ENCODE measurements at regions not wholly inside any gene's neighbourhood (a gene's known extent, or its start where the extent isn't known, plus 50 kb on each side); places are given as distances from the start of the nearest gene placed in this dataset.

DNA sequence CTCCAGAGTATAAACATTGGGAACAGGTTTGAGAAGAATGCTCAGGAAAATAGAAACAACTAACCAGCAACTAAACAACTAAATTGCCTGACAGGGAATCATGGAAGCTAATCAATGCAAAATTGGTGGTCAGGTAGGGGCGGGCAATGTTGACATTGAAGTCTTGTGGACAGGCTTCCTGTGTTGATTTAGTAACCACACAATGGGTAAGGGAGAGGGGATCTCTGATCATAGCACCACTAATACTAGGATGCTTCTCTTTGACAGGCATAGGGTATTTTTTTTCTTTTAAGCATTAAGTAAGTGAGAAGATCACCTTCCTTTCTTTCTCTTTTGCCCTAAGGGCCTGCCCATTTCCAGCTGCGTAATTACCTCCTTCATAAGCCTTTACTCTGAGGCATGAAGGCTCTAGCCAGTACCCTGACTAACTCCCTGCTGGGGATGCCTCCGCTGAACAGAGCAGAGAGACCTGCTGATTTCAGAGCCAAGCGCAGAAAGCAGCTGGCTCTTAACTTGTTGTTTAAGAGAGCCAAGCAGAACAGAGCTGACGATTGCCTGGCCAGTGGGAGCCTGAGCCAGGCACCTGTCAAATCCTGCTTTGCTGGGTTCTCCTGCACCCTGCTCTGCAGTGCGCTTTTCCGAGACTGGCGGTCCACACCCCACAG is 118.7 kb downstream of the BMP2 start:
- DNase-seq (ENCODE audit: low read depth) = no peak

DNA sequence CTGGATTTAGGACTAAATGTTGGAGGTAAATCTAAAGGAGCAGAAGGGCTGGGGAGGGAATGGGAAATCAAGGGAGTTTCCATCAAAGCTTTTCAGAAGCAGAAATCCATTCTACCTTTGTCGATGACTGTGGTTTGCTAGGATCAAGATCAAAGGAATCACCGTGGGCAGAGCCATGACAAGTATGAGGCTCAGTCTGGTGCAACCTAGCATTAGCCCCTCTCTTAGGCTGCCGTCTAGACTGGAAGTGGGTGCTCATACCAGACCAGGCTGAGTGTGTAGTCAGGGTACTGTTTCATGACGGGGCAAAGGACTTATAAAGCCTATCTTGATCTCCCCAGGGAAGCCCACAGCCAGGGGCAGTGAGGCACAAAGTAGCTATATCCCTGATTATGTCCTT is 120.5 kb downstream of the BMP2 start:
- DNase-seq (ENCODE audit: low read depth) = no peak

DNA sequence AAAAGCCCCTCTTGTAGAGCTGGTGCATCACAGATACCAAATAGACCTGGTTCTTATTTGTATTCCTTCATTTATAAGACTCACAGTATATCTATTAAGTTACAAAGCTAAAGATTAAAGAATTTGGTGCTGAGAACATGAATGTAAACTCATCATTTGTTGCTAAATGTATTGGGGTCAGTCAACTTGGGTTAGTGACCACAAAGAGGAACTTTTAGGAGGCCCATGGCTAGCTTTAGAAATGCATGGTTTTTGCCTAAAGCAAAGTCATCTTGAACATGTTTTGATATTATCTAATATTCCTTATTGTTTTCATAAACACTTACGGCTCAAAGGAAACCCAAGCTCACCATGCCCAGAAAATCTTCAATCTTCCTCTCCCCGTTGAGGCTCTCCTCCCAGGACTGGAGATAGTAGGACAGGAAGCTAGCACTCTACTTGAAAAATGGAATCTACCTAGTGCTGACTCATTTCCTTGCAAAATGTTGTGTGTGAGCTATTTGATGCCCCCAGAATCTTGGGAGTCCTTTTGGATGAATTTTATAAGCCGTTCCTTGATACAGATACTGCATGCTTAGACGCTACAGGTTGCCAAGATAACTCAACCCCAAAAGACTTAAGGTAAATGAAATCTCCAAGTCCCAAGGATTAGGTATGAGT is 121.4 kb downstream of the BMP2 start:
- DNase-seq (ENCODE audit: low read depth) = no peak

DNA sequence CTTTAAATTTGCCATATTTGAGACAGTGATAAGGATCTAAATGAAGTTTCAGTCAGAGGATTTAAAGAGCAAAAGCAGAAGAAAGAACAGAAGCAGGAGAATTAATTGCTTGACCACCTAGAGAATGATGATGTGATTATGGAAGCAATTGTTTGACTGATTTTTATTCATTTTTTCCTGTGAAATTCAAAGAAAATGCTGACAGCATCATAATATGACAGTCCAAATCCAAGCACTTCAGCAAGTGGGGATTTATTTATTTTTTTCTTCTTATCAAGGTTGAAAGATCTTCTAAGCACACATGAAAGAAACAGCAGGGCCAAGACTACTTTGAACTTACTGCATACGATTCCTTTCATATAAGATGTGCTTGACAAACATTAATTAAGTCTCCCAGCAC is 125.2 kb downstream of the BMP2 start:
- DNase-seq (ENCODE audit: low read depth) = no peak

DNA sequence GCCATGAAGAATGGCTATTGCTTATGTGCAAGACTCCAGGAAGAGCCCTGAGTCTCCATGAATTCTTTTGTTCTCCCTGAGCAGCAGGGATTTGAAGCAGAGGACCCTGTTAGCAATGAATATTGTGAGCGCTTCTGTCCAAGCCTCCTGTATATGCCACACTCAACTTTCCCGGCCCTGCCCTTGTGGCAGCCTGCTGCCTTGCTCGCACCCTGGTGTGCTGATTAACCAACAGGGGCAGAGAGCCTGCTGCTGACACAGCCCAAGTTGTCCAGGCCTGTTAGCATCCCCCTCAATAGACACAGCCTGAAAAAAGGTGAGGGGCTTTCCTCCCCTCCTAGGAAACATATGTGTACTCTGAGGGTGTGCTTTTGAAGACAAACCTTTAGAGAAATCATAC is 131.4 kb downstream of the BMP2 start:
- DNase-seq (ENCODE audit: low read depth) = no peak

DNA sequence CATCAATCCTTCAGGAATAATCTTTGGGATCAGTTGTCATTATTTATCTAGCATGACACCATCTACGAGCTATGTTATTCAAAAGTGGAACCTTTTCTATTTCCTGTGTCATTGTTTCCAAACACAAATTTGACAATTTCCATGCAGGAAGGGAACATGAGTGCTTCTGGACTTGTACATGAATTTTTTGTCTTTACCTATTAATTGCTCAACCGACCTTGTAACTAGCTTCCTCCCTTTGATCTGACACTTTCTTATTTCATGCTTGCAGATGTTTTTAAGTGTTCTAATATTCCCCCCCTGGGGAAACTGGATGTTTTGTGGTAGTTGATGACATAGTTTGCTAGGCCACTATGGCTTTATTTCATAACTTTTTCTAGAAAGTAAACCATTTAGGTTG is 139.4 kb downstream of the BMP2 start:
- no peak for DNase-seq (ENCODE audit: low read depth)

DNA sequence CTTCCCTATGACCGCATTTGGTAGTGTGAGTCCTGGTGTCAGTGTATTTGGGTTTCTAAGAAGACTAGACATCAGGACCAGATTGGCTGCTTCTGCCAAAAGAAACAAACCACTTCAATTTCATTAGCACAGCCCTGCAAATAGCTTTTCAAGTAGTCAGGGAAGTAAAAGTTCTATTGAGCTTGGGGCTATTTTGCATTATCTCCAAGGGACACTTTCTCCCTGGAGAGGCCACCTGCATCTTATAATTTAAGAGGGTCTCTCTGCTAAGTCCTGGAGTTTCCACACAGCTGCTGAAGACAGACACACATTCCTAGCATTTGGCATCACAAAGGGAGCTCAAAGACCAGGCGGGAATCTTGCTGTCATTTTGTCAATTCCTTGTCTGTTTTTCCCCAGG is 141.2 kb downstream of the BMP2 start:
- no peak for DNase-seq (ENCODE audit: low read depth)

DNA sequence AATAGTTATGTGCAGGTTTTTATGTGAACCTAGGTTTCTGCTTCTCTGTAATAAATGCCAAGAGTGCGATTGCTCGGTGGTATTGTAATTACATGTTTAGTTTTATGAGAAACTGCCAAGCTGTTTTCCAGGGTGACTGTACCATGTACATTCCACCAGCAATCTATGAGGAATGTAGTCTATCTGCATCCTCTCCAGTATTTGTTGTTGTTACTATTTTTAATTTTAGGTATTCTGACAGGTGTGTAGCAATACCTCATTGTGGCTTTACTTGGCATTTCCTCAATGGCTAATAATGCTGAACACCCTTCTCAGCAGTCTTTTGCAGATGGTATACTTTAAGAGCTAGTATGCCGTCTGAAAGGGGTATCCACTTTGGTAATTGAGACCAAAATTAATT is 142.1 kb downstream of the BMP2 start:
- DNase-seq (ENCODE audit: low read depth) = no peak

DNA sequence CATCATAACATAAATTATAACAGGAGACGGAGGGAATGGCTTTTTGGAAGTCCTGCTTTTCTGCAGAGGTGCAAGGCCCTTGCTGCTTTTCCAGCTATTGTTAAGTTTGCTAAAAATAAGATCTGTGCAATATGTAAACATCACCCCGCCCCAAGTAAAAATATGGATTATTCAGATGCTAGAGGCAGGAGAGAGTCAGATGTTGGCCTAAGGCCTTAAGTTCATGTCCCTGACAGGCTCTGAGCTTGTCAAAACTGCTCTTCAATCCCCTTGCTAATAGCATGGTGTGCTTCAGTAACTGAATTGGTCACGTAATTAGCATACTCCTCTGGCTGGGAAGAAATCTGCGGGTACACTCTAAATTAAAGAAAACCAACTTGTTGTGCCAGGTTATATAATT is 147.5 kb downstream of the BMP2 start:
- DNase-seq (ENCODE audit: low read depth) = no peak

DNA sequence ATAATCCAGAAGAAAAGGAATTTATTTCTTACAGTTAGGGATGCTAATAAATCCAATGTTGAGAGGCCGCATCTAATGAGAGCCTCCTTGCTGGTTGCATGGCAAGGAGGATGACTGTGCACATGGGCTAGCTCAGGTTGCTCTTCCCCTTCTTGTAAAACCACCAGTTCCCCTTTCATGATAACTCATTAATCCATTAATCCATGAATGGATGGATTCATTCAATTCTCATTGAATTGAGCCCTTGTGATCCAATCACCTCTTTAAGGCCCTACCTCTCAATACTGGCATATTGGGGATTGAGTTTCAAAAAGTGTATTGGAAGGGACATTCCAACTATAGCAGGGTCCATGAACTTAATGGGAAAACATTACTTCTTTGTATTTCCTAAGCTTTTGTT is 149.5 kb downstream of the BMP2 start:
- DNase-seq (ENCODE audit: low read depth) = no peak

DNA sequence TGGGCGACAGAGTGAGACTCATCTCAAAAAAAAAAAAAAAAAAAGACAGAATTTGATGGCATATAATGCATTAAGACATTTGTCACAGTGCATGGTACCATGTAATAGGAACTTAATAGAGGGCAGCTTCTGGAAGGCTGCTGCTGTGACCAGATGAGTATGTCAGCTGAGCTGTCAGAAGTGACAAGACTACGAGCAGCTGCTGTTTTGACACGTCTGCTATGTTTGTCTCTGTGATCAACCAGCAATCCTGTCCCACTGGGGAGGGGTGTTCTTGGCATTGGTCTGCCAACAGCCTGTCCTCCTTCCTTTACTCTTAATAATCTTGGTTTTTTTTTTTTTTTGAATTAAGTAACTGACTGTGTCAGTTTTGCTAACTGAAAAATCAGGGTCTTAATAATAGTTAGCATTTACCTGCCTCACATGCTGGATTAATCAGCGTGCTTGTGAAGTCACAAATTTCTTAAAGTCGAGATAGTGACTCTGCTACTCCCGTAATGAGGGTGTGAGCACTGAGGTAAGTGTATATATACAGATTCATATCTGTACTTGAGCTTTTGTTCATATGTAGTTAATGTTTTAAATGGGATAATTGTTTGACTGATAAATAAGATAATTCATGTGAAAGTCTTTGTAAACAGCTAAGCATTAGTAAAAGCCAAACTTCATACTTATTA is 152.4 kb downstream of the BMP2 start:
- DNase-seq (ENCODE audit: low read depth) = no peak

DNA sequence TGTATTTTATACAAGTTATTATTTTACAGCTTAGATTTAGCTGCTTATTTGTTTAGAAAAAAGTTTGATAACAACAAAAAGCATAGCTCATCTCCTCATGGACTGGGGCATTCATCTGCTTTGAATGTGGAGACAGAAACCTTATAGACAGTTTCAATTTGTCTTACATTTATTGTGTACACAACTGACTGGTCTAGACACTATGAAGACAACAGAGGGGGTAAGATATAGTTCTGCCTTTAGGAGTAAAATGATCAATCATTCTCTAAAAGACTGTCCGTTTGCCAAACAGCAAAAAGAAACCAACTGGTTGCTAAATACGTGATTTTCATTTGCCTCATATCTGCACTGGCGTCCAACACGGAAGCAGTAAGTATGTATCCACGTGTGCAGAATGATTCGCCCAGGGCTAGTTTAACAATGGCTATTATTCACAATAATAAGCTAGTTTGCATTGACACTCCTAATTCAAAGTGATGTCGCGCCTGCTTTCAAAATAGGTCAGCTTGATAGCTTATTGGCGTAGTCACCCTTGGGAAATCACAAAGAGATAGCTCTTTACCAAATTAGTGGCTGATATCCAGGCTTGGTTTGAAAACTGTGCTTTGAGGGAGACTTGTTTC is 153.6 kb downstream of the BMP2 start:
- DNase-seq (ENCODE audit: low read depth) = no peak

DNA sequence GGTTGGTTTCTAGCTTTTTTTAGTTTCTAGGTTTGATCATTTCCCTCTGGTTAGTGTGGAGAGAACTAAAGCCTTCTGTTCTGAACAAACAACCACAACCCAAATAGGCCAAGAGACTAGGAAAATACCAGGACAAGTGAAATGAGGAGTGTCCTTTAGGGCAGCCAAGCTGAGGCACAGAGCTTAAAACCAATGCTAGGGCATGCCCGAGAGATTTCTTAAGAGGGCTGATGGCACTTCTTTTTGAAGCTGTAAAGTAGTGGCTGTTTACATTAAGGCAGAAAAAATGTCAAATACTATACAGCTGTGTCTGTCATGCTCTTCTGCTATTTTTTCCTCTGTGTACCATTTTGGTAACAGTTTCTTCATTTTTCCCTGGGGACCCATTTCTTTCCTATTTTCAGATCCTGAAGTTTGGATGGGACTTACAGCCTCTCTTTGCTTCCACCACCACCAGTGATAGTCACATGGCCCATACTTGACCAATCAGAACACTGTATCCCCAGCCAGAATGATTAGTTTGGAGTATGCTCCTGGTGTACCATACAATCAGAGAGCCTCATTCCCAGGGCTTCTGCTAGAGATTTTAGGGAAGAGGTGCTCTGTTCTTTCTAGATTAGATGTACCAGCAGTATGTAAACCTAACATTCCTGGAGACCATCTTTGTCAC is 154.4 kb downstream of the BMP2 start:
- no peak for DNase-seq (ENCODE audit: low read depth)

DNA sequence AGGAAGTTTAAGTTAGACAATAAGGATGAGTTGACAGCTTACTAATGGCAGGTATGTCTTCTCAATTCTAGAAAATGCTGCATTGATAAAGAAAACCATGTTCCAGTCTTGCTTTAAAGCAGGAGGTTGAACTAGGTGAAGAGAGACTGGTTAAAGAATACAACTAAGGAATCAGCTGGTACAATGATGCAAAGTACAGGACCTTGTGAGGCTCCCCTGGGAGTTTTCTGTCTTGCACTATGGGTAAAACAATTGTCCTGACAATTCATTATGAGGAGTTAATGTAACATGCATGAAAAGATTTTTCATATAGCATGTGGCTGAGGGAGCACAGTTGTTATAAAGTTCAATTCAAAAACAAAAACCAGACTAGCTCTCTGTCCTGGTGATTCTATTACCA is 157.2 kb downstream of the BMP2 start:
- DNase-seq (ENCODE audit: low read depth) = no peak

DNA sequence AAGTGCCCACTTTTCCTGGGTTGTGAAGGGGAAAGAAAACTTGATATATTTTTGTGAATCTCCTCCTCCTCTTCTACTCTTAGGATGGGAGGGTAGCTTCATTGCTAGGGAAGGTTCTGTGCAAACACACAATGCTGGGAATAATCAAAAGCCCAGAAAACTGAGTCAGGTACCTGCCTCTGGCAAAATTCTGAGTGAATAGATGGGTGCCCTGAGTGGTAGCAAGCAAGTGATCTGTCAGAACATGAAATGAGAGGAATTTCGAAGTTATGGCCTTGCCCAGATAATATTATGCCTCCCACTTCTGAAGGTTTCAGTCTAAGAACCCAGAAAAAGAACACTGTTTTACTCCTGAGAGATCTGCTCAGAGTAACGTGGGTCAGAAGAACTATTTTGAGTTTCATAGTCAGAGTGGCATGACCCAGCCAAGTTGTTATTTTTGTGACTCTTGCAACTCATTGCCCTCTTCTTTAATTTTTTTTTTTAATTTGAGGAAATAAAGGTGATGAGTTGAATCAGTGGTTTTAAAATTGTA is 158.3 kb downstream of the BMP2 start:
- no peak for DNase-seq (ENCODE audit: low read depth)

DNA sequence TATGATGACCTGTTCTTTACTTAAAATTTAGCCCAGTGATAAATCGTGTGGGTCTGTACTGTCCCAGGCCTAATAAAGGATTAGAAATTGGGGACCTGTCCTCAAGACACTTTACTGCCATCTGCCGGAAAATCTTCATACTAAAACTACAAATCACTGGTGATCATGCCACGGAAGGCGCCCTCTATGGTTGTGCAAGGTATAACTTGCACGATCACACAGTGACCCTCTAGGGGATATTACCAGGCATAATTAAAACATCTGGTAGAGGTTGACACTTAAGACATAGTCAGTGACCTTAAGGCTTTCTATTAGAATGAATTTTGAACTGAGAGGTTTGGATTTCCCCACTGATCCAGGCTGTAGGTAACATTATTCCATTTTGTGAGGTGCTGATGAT is 172.6 kb downstream of the BMP2 start:
- DNase-seq (ENCODE audit: low read depth) = no peak

DNA sequence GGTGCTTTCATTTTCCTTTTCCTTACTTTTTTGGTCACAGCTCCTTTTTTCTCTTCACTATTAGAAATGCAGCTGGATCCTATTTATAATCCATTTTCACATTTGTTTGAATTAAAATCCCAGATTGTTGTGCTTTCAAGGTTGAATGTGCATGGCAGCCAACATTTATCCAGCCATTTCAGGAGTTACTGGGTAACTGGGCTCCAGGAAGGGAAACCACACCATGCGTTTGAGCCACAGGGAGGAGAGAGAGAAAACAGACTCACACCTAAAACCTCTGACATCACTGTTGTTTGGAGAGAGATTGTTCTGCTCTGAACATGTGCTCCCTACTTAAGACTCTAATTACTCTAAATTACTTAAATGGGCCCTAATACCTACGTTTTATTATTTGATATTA is 173.4 kb downstream of the BMP2 start:
- no peak for DNase-seq (ENCODE audit: low read depth)

DNA sequence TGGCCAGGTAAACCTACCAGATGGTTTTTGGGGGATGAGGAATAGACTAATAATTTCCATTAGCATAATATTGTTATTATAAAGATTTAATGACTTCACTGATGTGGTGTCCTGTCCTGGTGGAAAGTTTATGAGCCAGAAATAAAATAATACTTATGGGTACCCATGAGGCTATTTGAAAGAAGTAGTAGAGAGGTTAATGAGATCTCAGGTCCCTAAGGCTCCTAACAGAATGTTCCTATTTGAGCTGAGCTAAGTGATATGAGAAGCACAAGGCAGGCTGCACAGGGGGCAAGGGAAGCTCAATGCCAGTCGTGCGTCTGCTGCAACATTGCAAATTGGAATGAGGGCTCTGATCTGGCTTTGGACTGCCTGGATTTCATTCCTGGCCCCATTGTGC is 174.1 kb downstream of the BMP2 start:
- no peak for DNase-seq (ENCODE audit: low read depth)

DNA sequence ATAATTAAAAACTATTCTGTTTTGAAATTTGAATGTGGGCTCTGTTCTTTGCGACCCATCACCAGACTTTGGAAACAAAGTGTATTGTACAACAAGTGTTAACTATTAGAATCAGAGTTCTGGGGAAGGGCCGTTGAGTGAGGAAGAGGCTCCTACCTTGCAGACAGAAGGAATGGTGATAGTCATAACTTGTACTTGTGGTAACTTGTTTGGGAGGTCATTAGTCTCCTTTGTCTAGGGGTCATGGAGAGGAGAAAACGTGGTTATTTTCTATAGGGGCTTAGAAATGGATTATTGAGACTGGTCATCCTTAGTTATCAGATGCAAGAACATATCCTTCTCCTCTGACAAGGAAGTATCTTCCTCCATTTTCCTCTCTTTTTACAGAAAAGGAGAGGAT is 174.8 kb downstream of the BMP2 start:
- no peak for DNase-seq (ENCODE audit: low read depth)

DNA sequence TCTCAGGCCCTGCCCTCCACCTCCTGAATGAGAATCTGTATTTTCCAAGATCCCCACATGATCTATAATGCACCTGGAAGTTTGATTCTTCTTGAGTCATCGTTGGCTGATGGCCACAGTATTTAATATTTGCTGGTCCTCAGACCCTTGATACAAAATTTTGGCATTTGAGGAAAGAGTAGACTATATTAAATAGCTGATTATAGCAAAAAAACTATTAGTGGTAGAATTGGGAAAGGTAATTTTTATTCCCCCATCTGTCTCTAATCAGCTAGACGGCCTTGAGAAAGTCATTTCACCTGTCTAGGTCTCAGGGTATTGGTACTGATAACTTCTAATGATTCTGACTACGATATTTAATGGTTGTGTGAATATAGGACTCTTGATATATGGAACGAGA is 176.8 kb downstream of the BMP2 start:
- no peak for DNase-seq (ENCODE audit: low read depth)

DNA sequence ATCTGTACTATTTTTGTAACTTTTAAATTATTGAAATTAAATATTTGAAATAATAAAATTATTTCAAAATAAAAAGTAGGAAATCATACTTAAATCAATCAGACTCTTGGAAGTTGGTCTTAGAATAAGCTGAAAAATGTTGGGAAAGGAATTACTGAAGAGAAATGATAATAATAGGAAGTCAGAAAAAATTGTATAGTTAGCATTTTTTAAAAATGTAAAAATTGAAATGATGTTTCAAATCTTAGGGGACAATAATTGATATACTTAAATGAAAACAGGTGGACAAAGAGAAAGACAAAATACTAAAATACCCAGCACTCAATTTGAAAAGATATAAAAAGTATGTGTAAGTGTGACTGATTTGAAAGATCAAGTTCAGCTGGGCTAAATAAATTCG is 186.1 kb downstream of the BMP2 start:
- DNase-seq (ENCODE audit: low read depth) = no peak

DNA sequence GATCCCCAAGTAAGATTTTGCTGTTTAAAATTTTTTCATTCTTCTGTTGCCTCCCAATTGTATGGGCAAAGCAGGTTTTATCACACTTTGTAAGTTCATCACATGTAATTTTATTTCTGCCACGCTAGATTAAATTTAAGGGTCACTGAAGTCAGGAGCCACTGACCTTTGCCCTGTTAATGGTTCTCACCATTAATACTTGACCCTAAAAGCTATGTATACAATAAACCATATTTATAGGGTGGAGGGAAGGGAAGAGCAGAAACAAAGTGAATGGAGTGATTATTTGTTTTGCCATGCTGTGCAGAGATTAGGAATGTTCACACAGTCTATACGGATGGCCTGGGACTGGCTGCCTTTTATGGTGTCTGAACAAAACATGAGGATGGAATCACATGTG is 186.7 kb downstream of the BMP2 start:
- no peak for DNase-seq (ENCODE audit: low read depth)
